H1 (cell line): ENCODE measurements at regions not wholly inside any gene's neighbourhood (a gene's known extent, or its start where the extent isn't known, plus 50 kb on each side); places are given as distances from the start of the nearest gene placed in this dataset.

Experiments
- CTCF ChIA-PET: fragments of 300-600 bp; sonication (Branson Sonifier 250); formaldehyde crosslinking; loops from one replicate; lab custom pipeline; 2021; ENCODE audit not compliant: partially characterized antibody; lab: Charles Lee
- POLR2A ChIA-PET: fragments of 300-600 bp; sonication (Branson Sonifier 250); formaldehyde crosslinking; loops from one replicate; lab custom pipeline; 2021; ENCODE audit warnings: inconsistent platforms; ENCODE audit not compliant: partially characterized antibody; lab: Charles Lee
- DNase-seq, 2 experiments: peaks; one replicate each; pipeline versions ENCODE4 v3.0.0 to v3.0.0-alpha.2; 2010 to 2022; ENCODE audit warnings: low spot score in 2 of 2, low read depth in 1 of 2, mixed read lengths in 1 of 2
- FAIRE-seq: peaks from 2 replicates; lab custom pipeline; 2011; peaks lifted over from hg19 to GRCh38; lab: Jason Lieb, UNC
- H2AFZ ChIP-seq: 2 replicates; pipeline ENCODE4 v1.8.1; 2012; ENCODE audit warnings: low read length, inconsistent platforms
- H2AK5ac ChIP-seq: 2 replicates; pipeline ENCODE4 v1.6.1; 2013; ENCODE audit warnings: low read depth, low read length
- H2BK120ac ChIP-seq: replicated peaks from 2 replicates; pipeline ENCODE3; 2013; ENCODE audit warnings: low read depth, low read length, inconsistent platforms
- H2BK12ac ChIP-seq: 2 replicates; pipeline ENCODE4 v1.6.1; 2013; ENCODE audit warnings: low read depth, low read length
- H2BK15ac ChIP-seq: 2 replicates; pipeline ENCODE4 v1.6.1; 2013; ENCODE audit warnings: low read length
- H2BK20ac ChIP-seq: 2 replicates; pipeline ENCODE4 v1.6.1; 2013; ENCODE audit warnings: low read length
- H2BK5ac ChIP-seq: 2 replicates; pipeline ENCODE4 v1.6.1; 2013; ENCODE audit warnings: low read depth, low read length
- H3K14ac ChIP-seq: 2 replicates; pipeline ENCODE4 v1.6.1; 2013; ENCODE audit warnings: inconsistent platforms; ENCODE audit not compliant: insufficient read length
- H3K18ac ChIP-seq: 2 replicates; pipeline ENCODE4 v1.6.1; 2013; ENCODE audit warnings: low read length; ENCODE audit errors: extremely low read depth
- H3K23ac ChIP-seq: 2 replicates; pipeline ENCODE4 v1.6.1; 2013; ENCODE audit warnings: inconsistent platforms; ENCODE audit not compliant: insufficient read length
- H3K23me2 ChIP-seq: 2 replicates; pipeline ENCODE4 v1.6.1; 2013; ENCODE audit warnings: low read depth, low read length
- H3K27ac ChIP-seq: 2 replicates; pipeline ENCODE4 v1.6.1; 2011; ENCODE audit warnings: low read depth, low read length, inconsistent platforms
- H3K27me3 ChIP-seq, 4 experiments: replicated peaks in 1 of 4; 1 replicate in 1 of 4; 2 replicates in 3 of 4; pipeline versions ENCODE4 v1.6.1 to v1.8.1; 2011 to 2013; ENCODE audit warnings: low read length in 3 of 4, mild to moderate bottlenecking in 3 of 4, inconsistent platforms in 2 of 4, mixed read lengths in 2 of 4, moderate library complexity in 1 of 4; ENCODE audit not compliant: control insufficient read depth in 3 of 4, insufficient read depth in 3 of 4; ENCODE audit errors: extremely low read depth in 1 of 4
- H3K36me3 ChIP-seq, 4 experiments: 2 replicates each; pipeline versions ENCODE4 v1.6.1 to v1.8.1; 2011 to 2013; ENCODE audit warnings: mild to moderate bottlenecking in 4 of 4, low read length in 3 of 4, moderate library complexity in 2 of 4, control low read depth in 1 of 4, inconsistent platforms in 1 of 4; ENCODE audit not compliant: insufficient read depth in 4 of 4, control insufficient read depth in 2 of 4
- H3K4ac ChIP-seq: replicated peaks from 2 replicates; pipeline ENCODE3; 2013; ENCODE audit warnings: low read length, low read depth, mixed read lengths, inconsistent platforms; ENCODE audit not compliant: insufficient read length
- H3K4me1 ChIP-seq, 4 experiments: replicated peaks in 1 of 4; 1 replicate in 1 of 4; 2 replicates in 3 of 4; pipeline versions ENCODE4 v1.6.1 to v1.8.1; 2011 to 2013; ENCODE audit warnings: low read length in 3 of 4, inconsistent platforms in 2 of 4, mixed read lengths in 1 of 4; ENCODE audit not compliant: insufficient read depth in 4 of 4, control insufficient read depth in 3 of 4
- H3K4me2 ChIP-seq, 2 experiments: 2 replicates each; pipeline versions ENCODE4 v1.6.1 to v1.8.1; 2011 to 2013; ENCODE audit warnings: low read depth in 2 of 2, low read length in 2 of 2, control low read depth in 1 of 2, inconsistent platforms in 1 of 2, mild to moderate bottlenecking in 1 of 2; ENCODE audit not compliant: insufficient read depth in 1 of 2
- H3K4me3 ChIP-seq, 4 experiments: fragments of 200-600, 300-600 bp in 1 of 4; sonication (generic), shearing (Covaris generic), sonication (Bioruptor Twin) in 1 of 4; 2 replicates each; pipeline versions ENCODE4 v1.5.1 to v1.8.1; 2011 to 2016; ENCODE audit warnings: low read length in 4 of 4, low read depth in 3 of 4, control low read depth in 2 of 4, inconsistent platforms in 2 of 4, mild to moderate bottlenecking in 2 of 4, mixed read lengths in 1 of 4, moderate library complexity in 1 of 4; ENCODE audit not compliant: insufficient read depth in 2 of 4; ENCODE audit errors: extremely low read depth in 1 of 4
- H3K56ac ChIP-seq: replicated peaks from 2 replicates; pipeline ENCODE3; 2013; ENCODE audit warnings: low read depth, mild to moderate bottlenecking, mixed read lengths, low read length, inconsistent platforms; ENCODE audit not compliant: insufficient read length
- H3K79me1 ChIP-seq: 2 replicates; pipeline ENCODE4 v1.6.1; 2013; ENCODE audit warnings: low read depth, low read length, control low read depth
- H3K79me2 ChIP-seq, 2 experiments: 2 replicates each; pipeline versions ENCODE4 v1.6.1 to v1.8.1; 2012 to 2013; ENCODE audit warnings: low read length in 2 of 2, mild to moderate bottlenecking in 2 of 2, inconsistent platforms in 1 of 2; ENCODE audit not compliant: insufficient read depth in 2 of 2, control insufficient read depth in 1 of 2
- H3K9ac ChIP-seq, 4 experiments: replicated peaks in 1 of 4; 1 replicate in 1 of 4; 2 replicates in 3 of 4; pipeline versions ENCODE4 v1.6.1 to v1.8.1; 2011 to 2013; ENCODE audit warnings: low read depth in 3 of 4, low read length in 3 of 4, control low read depth in 2 of 4, mild to moderate bottlenecking in 2 of 4, moderate library complexity in 2 of 4, inconsistent platforms in 1 of 4; ENCODE audit errors: extremely low read depth in 1 of 4
- H3K9me3 ChIP-seq, 2 experiments: 2 replicates each; pipeline versions ENCODE4 v1.6.1 to v1.8.1; 2012 to 2013; ENCODE audit warnings: mild to moderate bottlenecking in 2 of 2, moderate library complexity in 2 of 2, control low read depth in 1 of 2, inconsistent platforms in 1 of 2, low read depth in 1 of 2, low read length in 1 of 2, mixed read lengths in 1 of 2; ENCODE audit not compliant: insufficient read depth in 2 of 2
- H4K20me1 ChIP-seq, 2 experiments: replicated peaks in 1 of 2; 2 replicates each; pipeline versions ENCODE3 to v1.8.1; 2011 to 2013; ENCODE audit warnings: inconsistent platforms in 2 of 2, low read length in 2 of 2, mild to moderate bottlenecking in 1 of 2; ENCODE audit not compliant: insufficient read depth in 2 of 2, control insufficient read depth in 1 of 2
- H4K5ac ChIP-seq: 2 replicates; pipeline ENCODE4 v1.6.1; 2013; ENCODE audit warnings: low read length, low read depth, mixed read lengths, inconsistent platforms; ENCODE audit not compliant: insufficient read length
- H4K8ac ChIP-seq: 2 replicates; pipeline ENCODE4 v1.8.0; 2013; ENCODE audit warnings: mild to moderate bottlenecking, moderate library complexity, low read length, inconsistent platforms; ENCODE audit not compliant: insufficient read depth; ENCODE audit errors: extremely low read depth
- H4K91ac ChIP-seq: replicated peaks from 2 replicates; pipeline ENCODE3; 2013; ENCODE audit warnings: low read length, mixed read lengths, inconsistent platforms; ENCODE audit not compliant: insufficient read length
- BRCA1 ChIP-seq: IDR thresholded peaks from 2 replicates; pipeline ENCODE4 v1.6.1; 2012; ENCODE audit warnings: low read depth, low read length, improper control_type of control experiment
- CHD1 ChIP-seq: IDR thresholded peaks from 2 replicates; pipeline ENCODE4 v1.6.1; 2012; ENCODE audit warnings: low read depth, low read length, improper control_type of control experiment
- HDAC2 ChIP-seq, 2 experiments: fragments of 300-600 bp in 1 of 2; sonication (generic) in 1 of 2; IDR thresholded peaks; 2 replicates each; pipeline ENCODE4 v1.6.1; 2011 to 2012; ENCODE audit warnings: low read depth in 2 of 2, low read length in 2 of 2, mild to moderate bottlenecking in 2 of 2, moderate library complexity in 2 of 2, borderline replicate concordance in 1 of 2, inconsistent platforms in 1 of 2
- JUN ChIP-seq: IDR thresholded peaks from 2 replicates; pipeline ENCODE4 v1.6.1; 2011; ENCODE audit warnings: low read depth, mild to moderate bottlenecking, improper control_type of control experiment, low read length
- KDM1A ChIP-seq: fragments of 200-600, 300-600 bp; sonication (generic); IDR thresholded peaks from 2 replicates; pipeline ENCODE4 v1.7.1; 2016; ENCODE audit warnings: mild to moderate bottlenecking, low read length, borderline replicate concordance
- RBBP5 ChIP-seq: IDR thresholded peaks from 2 replicates; pipeline ENCODE4 v1.7.1; 2012; ENCODE audit warnings: low read depth, mild to moderate bottlenecking, inconsistent platforms, low read length, moderate library complexity, borderline replicate concordance
- SP4 ChIP-seq: IDR thresholded peaks from 2 replicates; pipeline ENCODE4 v1.6.1; 2012; ENCODE audit warnings: low read length, inconsistent platforms
- TAF7 ChIP-seq: optimal IDR thresholded peaks from 2 replicates; pipeline ENCODE3; 2011; ENCODE audit warnings: low read depth, mild to moderate bottlenecking, inconsistent platforms, low read length, moderate library complexity, borderline replicate concordance
- TBP ChIP-seq: IDR thresholded peaks from 2 replicates; pipeline ENCODE4 v1.6.1; 2011; ENCODE audit warnings: low read depth, low read length, improper control_type of control experiment
- TEAD4 ChIP-seq: IDR thresholded peaks from 2 replicates; pipeline ENCODE4 v1.6.1; 2012; ENCODE audit warnings: low read depth, low read length, inconsistent platforms, mixed read lengths
- WGBS, 2 experiments: shearing (Covaris generic) in 1 of 2; methylation state at CpG; one replicate each; pipeline versions ENCODE4 v1.1.6 to v1.1.7; 2013 to 2015; ENCODE audit warnings: low lambda C conversion rate in 2 of 2, mixed read lengths in 2 of 2, inconsistent platforms in 1 of 2, low coverage in 1 of 2, missing lambda C conversion rate in 1 of 2; ENCODE audit not compliant: insufficient replicate concordance in 2 of 2, insufficient coverage in 1 of 2, insufficient read length in 1 of 2; ENCODE audit errors: extremely low coverage in 1 of 2, missing lambda C conversion rate in 1 of 2; 5-methylcytosine and 5-hydroxymethylcytosine counted together
- TF ChIP-seq, protein P1 (sequence below): IDR thresholded peaks from 2 replicates; pipeline ENCODE4 v1.6.1; 2012; ENCODE audit warnings: low read length, inconsistent platforms
- TF ChIP-seq, protein P2 (sequence below): IDR thresholded peaks from 2 replicates; pipeline ENCODE4 v1.6.1; 2012; ENCODE audit warnings: inconsistent platforms
- TF ChIP-seq, protein P3 (sequence below): IDR thresholded peaks from 2 replicates; pipeline ENCODE4 v1.6.1; 2012; ENCODE audit warnings: inconsistent platforms

DNA sequence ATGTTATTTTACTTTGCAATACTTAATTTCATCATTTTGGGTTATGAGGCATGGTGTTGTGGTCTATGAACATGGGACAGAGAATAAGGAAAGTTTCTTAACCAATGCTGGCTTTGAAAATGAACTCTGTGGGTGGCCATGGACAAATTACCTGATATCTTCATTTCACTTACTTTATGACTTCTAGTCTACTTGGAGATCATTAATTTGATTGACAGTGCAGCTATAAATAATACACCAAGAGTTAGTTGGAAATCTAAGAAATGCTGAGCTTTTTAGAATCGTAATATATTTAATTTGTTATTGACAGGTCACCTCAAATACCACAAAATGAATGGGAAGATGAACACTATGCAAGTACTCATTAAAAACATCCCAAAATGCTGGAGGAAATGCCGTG, 140.4 kb downstream of the CENPW start:
- Histone ChIP-seq H4K8ac (no peak overlapping the region), H3K27me3 (no peaks in the 10 kb centered on the region), H3K4me1 (no peaks in the 10 kb centered on the region), H3K4me3 (no peak overlapping the region), H2BK15ac (no peak overlapping the region), H3K18ac (no peak overlapping the region), H2BK5ac (no peak overlapping the region), H3K23me2 (no peaks in the 10 kb centered on the region), H3K4ac (no peak overlapping the region), H3K56ac (no peak overlapping the region), H3K27ac (no peak overlapping the region), H4K20me1 (no peaks in the 10 kb centered on the region), H2AK5ac (no peak overlapping the region), H3K79me2 (no peaks in the 10 kb centered on the region), H3K79me1 (no peaks in the 10 kb centered on the region), H3K36me3 (no peaks in the 10 kb centered on the region), H3K23ac (no peak overlapping the region), H3K4me2 (no peak overlapping the region), H3K9ac (no peak overlapping the region), H2BK20ac (no peak overlapping the region), H2BK120ac (no peak overlapping the region), H2BK12ac (no peak overlapping the region), H2AFZ (no peak overlapping the region), H3K14ac (no peak overlapping the region), H3K9me3 (no peaks in the 10 kb centered on the region), H4K5ac (no peak overlapping the region), H4K91ac (no peak overlapping the region)
- ChIA-PET POLR2A (no interaction called here), CTCF (interaction anchor here (1.0 kb wide), 1 partner anchor 32 kb away, joined by 3 read pairs; no protein-coding TSS in a partner anchor)
- DNase-seq (no peak), FAIRE-seq (no peak)
- 88% methylated on average over 2 of the region's 2 CpGs; no CpG with 5 or more reads in 1 of the 2 experiments for WGBS, 2 experiments
- TF ChIP-seq BRCA1, result no peak
- no peak for TF ChIP-seq JUN
- TF ChIP-seq, protein P1, sequence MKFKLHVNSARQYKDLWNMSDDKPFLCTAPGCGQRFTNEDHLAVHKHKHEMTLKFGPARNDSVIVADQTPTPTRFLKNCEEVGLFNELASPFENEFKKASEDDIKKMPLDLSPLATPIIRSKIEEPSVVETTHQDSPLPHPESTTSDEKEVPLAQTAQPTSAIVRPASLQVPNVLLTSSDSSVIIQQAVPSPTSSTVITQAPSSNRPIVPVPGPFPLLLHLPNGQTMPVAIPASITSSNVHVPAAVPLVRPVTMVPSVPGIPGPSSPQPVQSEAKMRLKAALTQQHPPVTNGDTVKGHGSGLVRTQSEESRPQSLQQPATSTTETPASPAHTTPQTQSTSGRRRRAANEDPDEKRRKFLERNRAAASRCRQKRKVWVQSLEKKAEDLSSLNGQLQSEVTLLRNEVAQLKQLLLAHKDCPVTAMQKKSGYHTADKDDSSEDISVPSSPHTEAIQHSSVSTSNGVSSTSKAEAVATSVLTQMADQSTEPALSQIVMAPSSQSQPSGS, result no peak
- TF ChIP-seq, protein P2, sequence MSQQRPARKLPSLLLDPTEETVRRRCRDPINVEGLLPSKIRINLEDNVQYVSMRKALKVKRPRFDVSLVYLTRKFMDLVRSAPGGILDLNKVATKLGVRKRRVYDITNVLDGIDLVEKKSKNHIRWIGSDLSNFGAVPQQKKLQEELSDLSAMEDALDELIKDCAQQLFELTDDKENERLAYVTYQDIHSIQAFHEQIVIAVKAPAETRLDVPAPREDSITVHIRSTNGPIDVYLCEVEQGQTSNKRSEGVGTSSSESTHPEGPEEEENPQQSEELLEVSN, result no peak
- no peak for TF ChIP-seq SP4
- no peak for TF ChIP-seq TBP
- no peak for TF ChIP-seq KDM1A
- TF ChIP-seq CHD1, result no peak
- no peak for TF ChIP-seq HDAC2 (IDR thresholded peaks at IDR 0.05; ENCODE audit: borderline replicate concordance in 1 of 2, low read depth in 2 of 2, low read length in 2 of 2)
- TF ChIP-seq, protein P3, sequence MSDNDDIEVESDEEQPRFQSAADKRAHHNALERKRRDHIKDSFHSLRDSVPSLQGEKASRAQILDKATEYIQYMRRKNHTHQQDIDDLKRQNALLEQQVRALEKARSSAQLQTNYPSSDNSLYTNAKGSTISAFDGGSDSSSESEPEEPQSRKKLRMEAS, result no peak
- no peak for TF ChIP-seq TEAD4
- no peak for TF ChIP-seq RBBP5
- TF ChIP-seq TAF7, result no peak
